ENCODE measurements at regions not wholly inside any gene's neighbourhood (a gene's known extent, or its start where the extent isn't known, plus 50 kb on each side); places are given as distances from the start of the nearest gene placed in this dataset.

GRCh38 chr3:23664459-23664858, 141.3 kb upstream of the UBE2E1 start:
- no peak for DNase-seq (ENCODE audit: low spot score)

DNA sequence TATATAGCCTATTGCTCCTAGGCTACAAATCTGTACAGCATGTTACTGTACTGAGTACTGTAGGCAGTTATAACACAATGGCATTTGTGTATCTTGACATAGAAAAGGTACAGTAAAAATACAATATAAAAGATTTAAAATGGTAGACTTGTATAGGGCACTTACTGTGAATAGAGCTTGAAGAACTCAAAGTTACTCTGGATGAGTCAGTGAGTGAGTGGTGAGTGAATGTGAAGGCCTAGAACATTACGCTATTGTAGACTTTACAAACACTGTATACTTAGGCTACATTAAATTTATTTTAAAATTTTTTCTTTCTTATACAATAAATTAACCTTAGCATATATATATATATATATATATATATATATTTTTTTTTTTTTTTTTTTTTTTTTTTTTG, 140.0 kb upstream of the UBE2E1 start:
- no peak for DNase-seq (ENCODE audit: low spot score)

DNA sequence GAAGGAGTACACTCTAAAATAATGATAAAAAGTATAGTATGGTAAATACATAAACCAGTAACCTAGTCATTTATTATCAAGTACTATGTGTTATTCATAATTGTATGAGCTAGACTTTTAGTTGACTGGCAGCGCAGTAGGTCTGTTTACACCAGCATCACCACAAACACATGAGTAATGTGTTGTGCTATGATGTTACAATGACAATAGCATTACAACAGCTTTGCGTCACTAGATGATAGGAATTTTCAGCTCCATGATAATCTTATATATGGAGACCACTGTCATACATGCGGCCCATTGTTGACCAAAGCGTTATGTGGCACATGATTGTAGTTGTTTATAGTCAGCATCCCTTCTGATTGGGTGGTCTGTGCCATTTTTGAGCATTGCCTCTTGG, 138.9 kb upstream of the UBE2E1 start:
- no peak for DNase-seq (ENCODE audit: low spot score)

- no peak for DNase-seq (ENCODE audit: low spot score)
These were observed 138.0 kb upstream of the UBE2E1 start for GRCh38 chr3:23667536-23668429.

- no peak for DNase-seq (ENCODE audit: low spot score)
These were observed 137.3 kb upstream of the UBE2E1 start for GRCh38 chr3:23668430-23668904.

GRCh38 chr3:23669541-23670255, 136.1 kb upstream of the UBE2E1 start:
- no peak for DNase-seq (ENCODE audit: low spot score)

GRCh38 chr3:23671851-23672589, 133.7 kb upstream of the UBE2E1 start:
- peak; percentile 33 for DNase-seq (ENCODE audit: low spot score)

DNA sequence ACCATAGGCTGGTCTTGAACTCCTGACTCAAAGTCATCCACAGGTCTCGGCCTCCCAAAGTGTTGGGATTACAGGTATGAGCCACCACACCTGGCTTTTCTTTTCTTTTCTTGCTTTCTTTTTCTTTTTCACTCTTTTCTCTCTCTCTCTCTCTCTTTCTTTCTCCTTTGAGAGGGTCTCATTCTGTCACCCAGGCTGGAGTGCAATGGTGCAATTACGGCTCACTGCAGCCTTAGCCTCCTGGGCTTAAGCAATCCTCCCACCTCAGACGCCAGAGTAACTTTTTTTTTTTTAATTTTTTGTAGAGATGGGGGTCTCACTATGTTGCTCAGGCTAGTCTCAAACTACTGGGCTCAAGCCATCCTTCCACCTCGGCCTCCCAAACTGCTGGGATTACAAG, 133.1 kb upstream of the UBE2E1 start:
- DNase-seq (ENCODE audit: low spot score) = no peak

DNA sequence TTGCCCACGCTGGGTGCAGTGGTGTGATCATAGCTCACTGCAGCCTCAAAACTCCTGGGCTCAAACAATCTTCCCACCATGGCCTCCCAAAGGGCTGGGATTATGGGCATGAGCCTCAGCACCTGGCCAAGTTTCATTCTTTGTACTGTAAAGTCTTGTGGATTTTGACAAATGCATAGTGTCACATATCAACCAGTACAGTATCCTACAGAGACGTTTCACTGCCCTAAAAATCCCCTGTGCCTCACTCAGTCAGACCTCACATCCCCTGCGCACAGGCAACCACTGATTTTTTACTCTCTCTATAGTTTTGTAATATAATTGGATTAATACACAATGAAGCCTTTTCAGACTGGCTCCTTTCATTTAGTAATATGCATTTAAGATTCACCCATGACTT, 130.7 kb upstream of the UBE2E1 start:
- no peak for DNase-seq (ENCODE audit: low spot score)

DNA sequence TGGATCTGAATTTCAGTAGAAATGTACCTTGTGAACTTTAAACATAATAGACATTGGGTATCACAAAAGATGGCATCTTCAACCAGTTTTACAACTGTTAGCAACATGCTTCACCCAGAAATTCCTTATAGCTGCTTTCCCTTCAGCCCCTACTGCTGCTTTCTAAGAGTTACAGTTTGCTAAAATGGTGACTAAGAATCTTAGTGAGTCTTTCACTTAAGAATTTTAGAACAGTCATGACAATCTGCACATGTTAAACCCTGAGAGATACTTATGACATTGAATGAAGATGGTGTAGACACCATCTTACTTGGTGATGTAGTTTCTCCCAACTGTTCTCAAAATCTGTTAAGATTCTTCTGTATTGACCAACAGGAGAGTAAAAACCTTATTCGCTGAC, 129.7 kb upstream of the UBE2E1 start:
- no peak for DNase-seq (ENCODE audit: low spot score)

DNA sequence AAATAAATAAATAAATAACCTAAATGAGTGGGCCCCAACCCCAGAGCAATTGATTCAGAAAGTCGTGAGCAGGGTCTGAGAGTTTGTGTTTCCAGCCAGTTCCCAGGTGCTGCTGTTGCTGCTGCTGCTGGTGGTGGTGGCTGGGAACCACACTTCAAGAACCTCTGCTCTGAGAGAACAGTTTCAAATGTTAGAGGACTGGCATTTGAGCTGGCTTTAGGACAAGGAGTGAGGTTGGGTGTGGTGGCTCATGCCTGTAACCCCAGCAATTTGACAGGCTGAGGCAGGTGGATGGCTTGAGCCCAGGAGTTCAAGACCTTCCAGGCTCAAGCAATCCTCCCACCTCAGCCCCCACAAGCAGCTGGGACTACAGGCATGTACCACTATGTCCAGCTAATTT, 123.1 kb upstream of the UBE2E1 start:
- no peak for DNase-seq (ENCODE audit: low spot score)

DNA sequence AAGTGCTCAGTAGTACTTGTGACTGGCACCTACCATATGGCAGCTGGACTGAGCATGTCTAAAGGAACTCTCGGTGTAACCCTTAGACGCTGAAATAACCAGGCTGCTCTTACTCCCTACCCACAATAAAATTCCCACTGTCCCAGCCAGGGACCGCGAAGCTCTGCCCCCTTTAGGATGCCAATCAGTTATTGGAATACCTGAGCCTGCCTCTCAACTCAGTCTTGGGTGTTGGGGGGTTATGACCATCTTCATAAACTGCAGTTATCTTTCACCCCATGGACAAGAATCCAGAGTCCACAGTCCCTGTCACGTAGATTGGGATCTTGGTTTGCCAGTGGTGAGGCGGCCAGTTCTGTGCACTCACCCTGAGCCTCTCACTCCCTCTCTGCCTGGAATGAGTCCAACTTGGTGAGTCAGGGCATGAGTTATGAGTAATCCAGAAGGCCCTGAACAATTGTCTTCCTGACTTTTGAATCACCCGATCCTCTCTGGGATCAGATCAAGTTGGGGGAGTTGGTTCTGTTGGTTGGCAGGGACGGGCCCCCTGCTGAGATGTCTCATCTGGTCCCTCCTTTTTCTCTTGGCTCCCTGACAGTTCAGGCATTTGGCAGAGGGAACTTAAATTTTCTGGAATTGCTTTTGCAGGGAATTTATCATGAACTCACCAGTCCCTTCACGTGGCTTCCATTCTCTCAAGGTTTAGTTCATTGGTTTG, 120.1 kb upstream of the UBE2E1 start:
- peak; percentile 84 for DNase-seq (ENCODE audit: low spot score)

- no peak for DNase-seq (ENCODE audit: low spot score)
These were observed 119.2 kb upstream of the UBE2E1 start for GRCh38 chr3:23686519-23686918.

GRCh38 chr3:23691357-23691895, 114.3 kb upstream of the UBE2E1 start:
- DNase-seq (ENCODE audit: low spot score) = no peak

DNA sequence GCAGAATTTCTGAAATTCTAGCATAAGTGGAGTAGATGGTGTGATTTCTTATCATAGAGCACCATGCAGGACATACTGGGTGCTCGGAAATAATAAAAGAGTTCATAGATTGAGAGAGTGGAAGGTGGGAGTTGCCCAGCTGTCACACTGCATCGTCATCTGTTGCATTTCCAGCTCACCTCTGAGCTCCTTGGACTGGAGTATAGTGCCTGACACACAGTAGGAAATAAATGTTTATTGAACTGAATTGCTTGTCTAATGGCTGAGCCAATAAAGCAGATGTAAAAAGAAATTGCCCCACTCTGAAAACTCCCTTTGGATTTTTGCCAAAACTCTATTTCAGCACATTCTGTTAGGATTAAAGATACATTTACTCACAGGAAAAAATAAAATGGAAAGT, 108.9 kb upstream of the UBE2E1 start:
- DNase-seq (ENCODE audit: low spot score) = no peak

DNA sequence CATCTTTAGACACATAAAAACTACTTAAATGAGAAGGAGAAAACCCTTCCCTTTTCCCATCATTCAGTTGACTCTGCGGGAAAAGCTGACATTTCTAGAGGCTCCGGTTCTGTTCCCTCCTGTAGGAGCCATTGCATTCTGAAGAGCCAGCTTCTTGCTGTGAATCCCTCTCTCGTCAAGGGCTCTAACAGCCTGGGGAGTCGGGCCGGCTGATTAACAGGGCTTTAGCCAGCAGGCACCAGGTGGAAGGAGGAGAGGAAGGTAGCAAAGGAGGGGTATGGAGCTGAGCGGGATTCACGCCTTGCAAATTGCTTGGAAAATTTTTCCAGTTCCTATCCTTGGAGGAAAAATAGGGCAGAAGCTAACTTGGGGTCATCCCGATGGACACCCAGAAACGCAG, 108.3 kb upstream of the UBE2E1 start:
- peak; percentile 83 for DNase-seq (ENCODE audit: low spot score)

- DNase-seq (ENCODE audit: low spot score) = no peak
These were observed 107.0 kb upstream of the UBE2E1 start for GRCh38 chr3:23698652-23699313.

DNA sequence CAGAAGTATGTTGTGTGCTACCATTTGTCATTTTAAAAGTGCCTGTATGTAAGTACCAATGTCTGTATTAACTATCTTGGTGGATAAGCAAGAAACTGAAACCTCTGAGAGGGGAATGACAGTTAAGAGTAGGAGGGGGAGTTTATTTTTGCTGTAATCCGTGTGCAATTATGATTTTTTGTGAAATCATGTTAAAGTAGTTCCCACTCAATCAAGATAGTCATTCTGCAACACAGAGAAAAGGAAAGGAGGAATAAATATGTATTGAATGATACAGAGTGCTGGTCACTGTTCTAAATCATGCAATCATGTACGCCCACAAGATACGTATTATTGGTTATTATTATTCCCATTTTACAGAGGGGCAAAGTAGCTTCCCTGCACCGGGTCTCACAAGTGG, 105.1 kb upstream of the UBE2E1 start:
- no peak for DNase-seq (ENCODE audit: low spot score)

GRCh38 chr3:23701716-23702597, 103.8 kb upstream of the UBE2E1 start:
- no peak for DNase-seq (ENCODE audit: low spot score)

DNA sequence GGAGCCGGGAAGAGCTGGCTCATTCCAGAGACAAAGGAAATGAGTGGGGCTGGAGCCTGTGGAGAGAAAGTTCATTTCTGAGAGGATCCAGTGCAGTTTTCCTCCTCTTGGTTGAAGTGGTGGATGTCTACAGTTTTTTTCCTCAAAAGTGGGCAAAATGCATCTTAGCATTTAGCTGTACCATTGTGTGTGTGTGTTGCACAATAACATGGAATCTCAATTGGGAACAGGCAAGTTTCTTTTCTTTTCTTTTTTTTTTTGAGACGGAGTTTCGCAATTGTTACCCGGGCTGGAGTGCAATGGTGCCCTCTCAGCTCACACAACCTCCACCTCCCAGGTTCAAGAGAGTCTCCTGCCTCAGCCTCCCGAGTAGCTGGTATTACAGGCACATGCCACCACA, 101.5 kb upstream of the UBE2E1 start:
- DNase-seq (ENCODE audit: low spot score) = no peak
